ENCODE measurements at regions not wholly inside any gene's neighbourhood (a gene's known extent, or its start where the extent isn't known, plus 50 kb on each side); places are given as distances from the start of the nearest gene placed in this dataset.
"Not testable (repeated sequence)": the region's sequence is repeated elsewhere in the genome, so short reads cannot be mapped to it uniquely, and the experiment has no call there.

- H3K4me3 ChIP-seq (replicated peaks in 1 of 3; ENCODE audit: insufficient read depth in 1 of 3, low read depth in 2 of 3, low read length in 3 of 3); H3K4me2 ChIP-seq (ENCODE audit: low read depth, low read length); H3K36me3 ChIP-seq (replicated peaks in 1 of 2; ENCODE audit: control insufficient read depth in 1 of 2, insufficient read depth in 2 of 2, low read length in 2 of 2); POLR2A ChIA-PET; H4K20me1 ChIP-seq (ENCODE audit: insufficient read depth, low read length); H3K79me2 ChIP-seq (ENCODE audit: insufficient read depth, low read length); H3K9ac ChIP-seq (ENCODE audit: insufficient read depth, low read depth, low read length); H3K4me1 ChIP-seq (ENCODE audit: insufficient read depth, low read length); in situ Hi-C loops (cut with HindIII; ENCODE audit: extremely low pct_ligation_motif_present, low pct_unique_long_range_greater_than_20kb); intact Hi-C loops (cut with micrococcal nuclease; ENCODE audit: unreplicated experiment); H3K27me3 ChIP-seq (ENCODE audit: control insufficient read depth in 1 of 2, insufficient read depth in 2 of 2, low read length in 2 of 2); CTCF ChIA-PET (ENCODE audit: low intra/inter-chr PET ratio, low total read pairs); H3K27ac ChIP-seq (ENCODE audit: extremely low read length, insufficient read depth, low read length); ATAC-seq; DNase-seq (ENCODE audit: low spot score); H2AFZ ChIP-seq (ENCODE audit: low read length); BruUV-seq (replicated peaks); FAIRE-seq; H3K9me3 ChIP-seq (ENCODE audit: low read length): not testable (repeated sequence)
- no CpG with 5 or more reads among the region's 10 CpGs for WGBS (ENCODE audit: low lambda C conversion rate)
These were observed 103.0 kb downstream of the GOLGA6L22 start for GRCh38 chr15:22561716-22562115.

DNA sequence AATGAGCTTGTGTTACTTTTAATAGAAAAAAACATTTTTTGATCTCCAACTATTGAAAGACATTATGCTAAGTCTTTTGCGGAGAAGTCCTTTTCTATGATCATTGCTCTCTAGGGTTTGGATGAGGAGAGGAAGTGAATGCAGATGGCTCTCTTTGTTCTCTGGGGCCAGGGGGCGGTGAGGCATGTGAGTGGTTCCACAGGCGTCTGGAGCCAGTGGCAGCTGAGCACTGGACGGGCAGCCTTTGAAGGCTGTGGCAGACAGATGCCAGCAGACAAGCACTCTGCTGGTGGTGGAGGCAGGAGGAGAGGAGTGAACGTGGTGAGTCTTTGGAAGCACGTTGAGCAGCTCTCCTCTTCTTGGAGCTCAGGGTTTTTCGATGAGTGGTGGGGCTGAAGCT, 107.8 kb downstream of the GOLGA6L22 start:
- no CpG with 5 or more reads among the region's 7 CpGs for WGBS (ENCODE audit: low lambda C conversion rate)
- H2AFZ ChIP-seq (ENCODE audit: low read length); in situ Hi-C loops (cut with HindIII; ENCODE audit: extremely low pct_ligation_motif_present, low pct_unique_long_range_greater_than_20kb); H3K79me2 ChIP-seq (ENCODE audit: insufficient read depth, low read length); ATAC-seq; FAIRE-seq; H3K27me3 ChIP-seq (ENCODE audit: control insufficient read depth in 1 of 2, insufficient read depth in 2 of 2, low read length in 2 of 2); DNase-seq (ENCODE audit: low spot score); POLR2A ChIA-PET; H3K9ac ChIP-seq (ENCODE audit: insufficient read depth, low read depth, low read length); H3K4me3 ChIP-seq (replicated peaks in 1 of 3; ENCODE audit: insufficient read depth in 1 of 3, low read depth in 2 of 3, low read length in 3 of 3); intact Hi-C loops (cut with micrococcal nuclease; ENCODE audit: unreplicated experiment); H3K4me1 ChIP-seq (ENCODE audit: insufficient read depth, low read length); BruUV-seq (replicated peaks); CTCF ChIA-PET (ENCODE audit: low intra/inter-chr PET ratio, low total read pairs); H4K20me1 ChIP-seq (ENCODE audit: insufficient read depth, low read length); H3K36me3 ChIP-seq (replicated peaks in 1 of 2; ENCODE audit: control insufficient read depth in 1 of 2, insufficient read depth in 2 of 2, low read length in 2 of 2); H3K27ac ChIP-seq (ENCODE audit: extremely low read length, insufficient read depth, low read length); H3K9me3 ChIP-seq (ENCODE audit: low read length); H3K4me2 ChIP-seq (ENCODE audit: low read depth, low read length): not testable (repeated sequence)

DNA sequence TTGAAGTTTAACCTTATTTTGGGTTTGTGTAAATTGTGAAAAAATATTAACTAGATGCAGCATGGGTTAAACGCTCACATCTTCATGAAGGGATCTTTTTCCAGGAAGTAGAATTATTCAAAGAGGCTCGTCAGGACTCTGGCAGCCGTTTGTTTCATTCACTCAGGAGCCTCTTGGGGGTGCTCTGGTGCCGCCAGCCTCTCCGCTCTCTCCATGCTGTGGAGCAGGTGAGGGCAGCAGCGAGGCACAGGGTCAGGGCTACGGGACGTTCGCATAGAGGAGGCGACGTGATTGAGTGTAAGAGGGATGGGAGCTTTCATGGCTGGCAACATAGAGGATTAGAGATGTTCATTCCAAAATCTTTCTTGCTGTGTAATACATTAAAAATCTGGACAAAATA, 110.8 kb downstream of the GOLGA6L22 start:
- H3K36me3 ChIP-seq (replicated peaks in 1 of 2; ENCODE audit: control insufficient read depth in 1 of 2, insufficient read depth in 2 of 2, low read length in 2 of 2); in situ Hi-C loops (cut with HindIII; ENCODE audit: extremely low pct_ligation_motif_present, low pct_unique_long_range_greater_than_20kb); H2AFZ ChIP-seq (ENCODE audit: low read length); FAIRE-seq; DNase-seq (ENCODE audit: low spot score); H3K4me3 ChIP-seq (replicated peaks in 1 of 3; ENCODE audit: insufficient read depth in 1 of 3, low read depth in 2 of 3, low read length in 3 of 3); H3K9ac ChIP-seq (ENCODE audit: insufficient read depth, low read depth, low read length); POLR2A ChIA-PET; H3K27ac ChIP-seq (ENCODE audit: extremely low read length, insufficient read depth, low read length); BruUV-seq (replicated peaks); H3K4me1 ChIP-seq (ENCODE audit: insufficient read depth, low read length); H3K4me2 ChIP-seq (ENCODE audit: low read depth, low read length); intact Hi-C loops (cut with micrococcal nuclease; ENCODE audit: unreplicated experiment); H3K79me2 ChIP-seq (ENCODE audit: insufficient read depth, low read length); CTCF ChIA-PET (ENCODE audit: low intra/inter-chr PET ratio, low total read pairs); H4K20me1 ChIP-seq (ENCODE audit: insufficient read depth, low read length); H3K9me3 ChIP-seq (ENCODE audit: low read length); H3K27me3 ChIP-seq (ENCODE audit: control insufficient read depth in 1 of 2, insufficient read depth in 2 of 2, low read length in 2 of 2): not testable (repeated sequence)
- no CpG with 5 or more reads among the region's 11 CpGs for WGBS (ENCODE audit: low lambda C conversion rate)
- peak; percentile 89 for ATAC-seq

- H2AFZ ChIP-seq (ENCODE audit: low read length); H3K9ac ChIP-seq (ENCODE audit: insufficient read depth, low read depth, low read length); H3K79me2 ChIP-seq (ENCODE audit: insufficient read depth, low read length); H4K20me1 ChIP-seq (ENCODE audit: insufficient read depth, low read length); CTCF ChIA-PET (ENCODE audit: low intra/inter-chr PET ratio, low total read pairs); DNase-seq (ENCODE audit: low spot score); H3K4me2 ChIP-seq (ENCODE audit: low read depth, low read length); H3K36me3 ChIP-seq (replicated peaks in 1 of 2; ENCODE audit: control insufficient read depth in 1 of 2, insufficient read depth in 2 of 2, low read length in 2 of 2); POLR2A ChIA-PET; in situ Hi-C loops (cut with HindIII; ENCODE audit: extremely low pct_ligation_motif_present, low pct_unique_long_range_greater_than_20kb); H3K4me1 ChIP-seq (ENCODE audit: insufficient read depth, low read length); H3K9me3 ChIP-seq (ENCODE audit: low read length); BruUV-seq (replicated peaks); intact Hi-C loops (cut with micrococcal nuclease; ENCODE audit: unreplicated experiment); H3K27ac ChIP-seq (ENCODE audit: extremely low read length, insufficient read depth, low read length); ATAC-seq; FAIRE-seq; H3K27me3 ChIP-seq (ENCODE audit: control insufficient read depth in 1 of 2, insufficient read depth in 2 of 2, low read length in 2 of 2); H3K4me3 ChIP-seq (replicated peaks in 1 of 3; ENCODE audit: insufficient read depth in 1 of 3, low read depth in 2 of 3, low read length in 3 of 3): not testable (repeated sequence)
- WGBS (ENCODE audit: low lambda C conversion rate): 100% methylated on average over 3 of the region's 6 CpGs
These were observed 113.5 kb downstream of the GOLGA6L22 start for GRCh38 chr15:22572152-22572735.
